ENCODE measurements at regions not wholly inside any gene's neighbourhood (a gene's known extent, or its start where the extent isn't known, plus 50 kb on each side); places are given as distances from the start of the nearest gene placed in this dataset.

- FAIRE-seq, result no peak
Measured at GRCh38 chr15:70469182-70469581, 294.2 kb downstream of the UACA start.

DNA sequence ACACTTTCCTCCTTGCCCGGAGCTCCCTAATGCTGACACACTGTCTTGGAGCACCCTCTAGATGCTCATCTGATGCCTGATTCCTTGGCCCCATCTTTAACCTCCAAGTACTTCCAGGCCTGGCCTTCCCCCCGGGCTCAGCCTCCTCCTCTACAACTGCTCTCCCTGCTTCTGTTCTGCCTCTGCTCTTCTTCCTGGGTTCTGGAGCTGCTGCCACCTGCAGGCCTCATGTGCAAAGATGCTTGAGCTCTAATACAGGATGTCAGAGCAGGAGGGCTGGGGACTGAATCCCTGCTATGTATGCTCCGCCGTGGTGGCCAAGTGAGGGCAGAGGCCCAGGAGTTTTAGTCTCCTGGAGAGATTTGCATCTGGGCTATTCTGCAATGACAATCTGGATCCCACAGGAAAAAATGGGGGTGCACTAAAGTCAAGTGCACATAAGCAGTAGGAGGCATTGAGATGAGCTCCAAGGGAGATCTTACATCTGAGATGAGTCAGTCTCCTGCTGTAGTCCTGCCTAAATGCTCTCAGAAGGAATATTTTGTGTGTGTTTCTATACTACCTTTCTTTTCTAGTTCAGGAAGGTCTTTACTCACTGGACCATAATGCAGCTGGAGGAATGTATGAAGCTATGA, 296.3 kb downstream of the UACA start:
- FAIRE-seq, result no peak

DNA sequence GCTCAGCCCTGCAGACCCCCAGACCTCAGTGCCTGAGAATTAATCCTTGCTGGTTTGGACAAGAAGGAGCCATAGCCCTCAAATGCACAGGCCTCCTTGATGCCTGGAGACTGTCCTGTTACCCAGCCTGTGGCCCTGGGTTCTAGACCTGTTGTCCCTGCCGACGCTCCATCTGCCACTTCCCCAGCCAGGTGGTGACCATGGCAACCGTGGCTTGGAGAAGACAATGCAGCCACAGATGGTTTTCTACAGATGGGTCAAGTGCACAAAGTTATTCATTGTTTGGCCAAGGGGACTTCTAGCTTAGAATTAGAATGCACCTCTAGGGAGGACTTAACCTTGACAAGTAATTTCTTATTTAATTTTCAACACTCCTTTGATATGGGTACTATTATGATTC, 297.1 kb downstream of the UACA start:
- no peak for FAIRE-seq

DNA sequence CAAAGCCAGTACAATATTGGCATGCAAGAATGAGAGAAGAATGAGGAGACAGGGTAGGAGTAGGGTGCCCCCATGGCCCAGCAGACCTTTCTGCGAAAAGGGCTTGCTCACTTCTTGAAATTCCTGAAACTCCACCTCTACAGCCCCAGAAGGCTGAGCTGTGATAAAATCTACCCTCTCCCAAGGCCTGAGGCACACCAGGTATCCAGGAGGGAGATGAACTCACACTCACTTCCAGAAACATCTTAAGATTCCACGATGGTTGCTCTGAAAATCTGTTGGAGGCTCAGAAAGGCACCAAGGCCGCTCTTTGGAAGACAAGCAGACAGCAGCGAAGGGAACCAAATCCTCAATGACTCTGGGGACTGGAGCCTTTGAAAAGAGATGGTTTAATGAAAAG, 297.5 kb downstream of the UACA start:
- FAIRE-seq, result no peak

DNA sequence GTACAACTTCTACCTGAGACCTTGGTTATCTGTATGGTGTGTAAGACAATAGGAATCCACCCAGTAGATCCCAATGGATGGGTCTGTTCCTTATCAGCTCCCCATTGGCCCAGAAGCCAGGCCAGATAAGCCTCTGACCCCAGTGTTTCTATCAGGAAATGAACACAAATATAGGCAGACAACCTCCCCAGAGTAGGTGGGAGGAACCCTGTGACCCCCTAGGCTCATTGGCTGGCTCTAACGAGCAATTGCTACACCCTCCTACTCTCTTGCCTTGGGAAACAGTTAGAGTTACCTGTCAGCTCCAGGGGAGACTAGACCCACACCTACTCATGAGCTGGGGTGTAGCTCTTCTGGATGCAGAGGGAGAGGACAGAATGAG, 299.9 kb downstream of the UACA start:
- no peak for FAIRE-seq

- FAIRE-seq, result no peak
Measured at GRCh38 chr15:70461992-70462391, 301.4 kb downstream of the UACA start.

GRCh38 chr15:70461017-70461416, 302.3 kb downstream of the UACA start:
- no peak for FAIRE-seq

DNA sequence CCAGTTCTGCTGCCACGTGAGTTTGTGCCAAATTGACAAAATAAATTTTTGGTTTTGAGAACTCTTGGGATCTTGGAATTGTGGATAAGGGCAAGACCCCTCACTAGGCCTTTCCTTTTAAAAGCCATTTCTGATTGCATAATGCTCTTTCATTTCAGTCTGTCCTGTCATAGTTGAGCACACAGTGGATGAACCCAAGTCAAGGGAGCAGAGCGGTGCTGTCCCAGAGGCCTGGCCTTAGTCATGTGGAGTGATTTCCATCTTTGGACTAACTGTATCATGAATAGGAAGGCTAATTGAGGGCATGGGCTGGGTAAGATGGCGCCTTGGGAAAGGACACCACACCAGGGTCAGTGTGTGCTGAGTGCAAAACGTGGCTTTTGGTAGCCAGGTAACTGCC, 304.0 kb downstream of the UACA start:
- FAIRE-seq, result no peak

DNA sequence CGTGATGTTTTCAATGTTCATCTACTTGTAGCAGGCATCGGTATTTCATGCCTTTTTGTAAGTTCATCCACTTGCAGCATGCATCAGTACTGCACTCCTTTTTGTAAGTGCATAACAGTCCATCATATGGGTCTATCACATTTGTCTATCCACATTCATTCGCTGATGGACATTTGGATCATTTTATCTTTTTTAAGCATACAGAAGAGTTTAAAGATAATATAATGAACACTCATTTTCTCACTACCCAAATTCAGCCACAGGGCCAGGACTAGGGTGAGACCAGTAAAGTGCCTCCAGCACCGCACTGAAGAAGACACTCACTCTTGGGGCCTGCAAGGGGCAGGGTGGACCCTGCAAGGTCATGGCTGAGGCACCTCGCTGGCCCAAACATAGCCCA, 309.6 kb downstream of the UACA start:
- FAIRE-seq, result no peak

DNA sequence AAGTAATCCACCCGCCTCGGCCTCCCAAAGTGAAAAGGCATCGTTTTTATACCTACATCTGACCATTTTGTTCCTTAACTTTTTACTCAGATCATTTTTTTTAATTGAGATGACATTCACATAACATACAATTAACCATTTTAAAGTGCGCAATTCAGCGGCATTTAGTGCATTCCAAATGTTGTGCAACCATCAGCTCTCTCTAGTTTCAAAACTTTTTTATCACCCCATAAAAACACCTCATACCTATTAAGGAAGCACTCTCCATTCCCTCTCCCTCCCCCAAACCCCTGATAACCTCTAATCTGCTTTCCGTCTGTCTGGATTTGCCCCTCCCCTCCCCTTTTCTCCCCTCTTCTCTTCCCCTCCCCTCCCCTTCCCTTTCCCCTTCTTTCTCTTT, 310.1 kb downstream of the UACA start:
- no peak for FAIRE-seq

- no peak for FAIRE-seq
Measured at GRCh38 chr15:70451821-70452653, 311.3 kb downstream of the UACA start.

- no peak for FAIRE-seq
Measured at GRCh38 chr15:70450142-70450443, 313.3 kb downstream of the UACA start.

DNA sequence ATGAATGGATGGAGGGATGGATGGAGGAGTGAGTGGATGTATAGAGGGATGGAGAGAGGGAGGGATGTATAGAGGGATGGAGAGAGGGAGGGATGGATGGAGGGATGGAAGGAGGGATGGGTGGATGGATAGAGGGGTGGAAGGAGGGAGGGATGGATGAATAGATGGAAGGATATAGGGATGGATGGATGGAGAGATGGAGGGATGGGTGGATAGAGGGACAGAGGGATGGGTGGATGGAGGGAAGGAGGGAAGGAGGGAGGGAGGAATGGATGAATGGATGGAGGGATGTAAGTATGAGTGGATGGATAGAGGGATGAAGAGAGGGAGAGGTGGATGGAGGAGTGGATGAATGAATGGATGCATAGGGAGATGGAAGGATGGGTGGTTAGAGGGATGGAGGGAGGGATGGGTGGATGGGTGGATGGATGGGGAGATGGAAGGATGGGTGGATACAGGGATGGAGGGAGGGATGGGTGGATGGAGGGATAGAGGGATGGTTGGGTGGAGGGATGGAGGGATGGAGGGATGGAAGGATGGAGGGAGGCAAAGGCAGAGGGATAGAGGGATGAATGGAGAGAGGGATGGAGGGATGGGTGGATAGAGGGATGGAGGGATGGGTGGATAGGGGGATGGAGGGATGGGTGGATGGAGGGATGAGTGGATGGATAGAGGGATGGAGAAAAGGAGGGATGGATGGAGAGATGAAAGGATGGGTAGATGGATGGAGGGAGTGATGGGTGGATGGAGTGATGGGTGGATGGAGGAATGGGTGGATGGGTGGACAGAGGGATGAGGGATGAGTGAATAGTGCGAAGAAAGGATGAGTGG, 313.8 kb downstream of the UACA start:
- FAIRE-seq, result no peak

DNA sequence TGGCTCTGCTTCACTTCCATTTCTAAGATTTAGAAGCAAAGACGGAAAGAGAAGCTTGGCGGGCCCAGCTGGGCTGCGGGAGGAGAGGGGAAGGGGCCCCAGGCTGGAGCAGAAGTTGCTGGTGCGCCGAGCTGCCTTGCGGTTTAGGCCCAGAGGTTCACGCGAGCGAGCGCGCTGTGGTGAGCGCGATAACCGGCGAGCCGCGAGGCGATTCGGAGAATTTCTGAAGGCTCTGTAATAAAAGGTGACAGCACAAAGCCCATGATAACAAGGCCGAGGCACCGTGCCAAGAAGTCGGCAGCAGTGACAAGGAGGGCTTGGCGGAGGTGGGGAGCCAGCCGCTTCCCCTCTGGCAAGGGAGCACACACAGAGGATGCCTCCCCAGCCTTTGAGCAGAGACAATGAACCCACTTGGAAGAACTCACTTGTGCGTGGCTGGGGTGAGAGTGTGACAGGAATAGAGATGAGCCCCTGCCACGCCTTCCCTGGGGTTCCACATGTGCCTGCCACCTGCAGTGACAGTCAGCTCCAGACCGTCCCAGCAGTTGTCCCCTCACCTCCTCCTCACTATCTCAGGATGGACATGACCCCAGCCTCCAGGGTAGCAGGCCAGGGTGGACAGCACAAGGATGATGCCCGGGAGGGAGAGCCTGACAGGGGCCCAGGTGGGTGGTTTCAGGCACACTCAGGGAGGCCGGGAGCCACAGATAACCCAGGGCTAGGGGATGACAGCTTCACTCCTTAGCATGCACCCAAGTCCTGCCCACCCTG, 315.2 kb downstream of the UACA start:
- no peak for FAIRE-seq

DNA sequence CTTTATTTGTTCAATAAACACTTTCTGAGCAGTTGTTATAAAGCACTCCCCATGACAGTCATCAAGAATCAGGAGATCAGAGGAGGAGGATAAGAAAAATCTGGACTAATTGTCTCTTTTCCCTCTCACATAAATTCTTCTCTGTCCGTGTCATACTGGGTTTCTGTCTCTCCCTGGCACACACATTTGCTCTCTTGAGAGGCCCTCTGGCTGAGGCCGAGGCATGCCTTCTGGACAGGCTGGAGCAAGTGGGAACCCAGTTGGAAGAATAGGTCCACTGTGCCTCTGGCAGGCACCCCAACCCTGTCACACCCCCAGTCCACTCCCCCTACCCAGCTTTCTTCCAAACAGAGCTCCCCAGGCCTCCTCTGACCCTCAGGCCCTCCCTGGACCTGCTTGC, 315.8 kb downstream of the UACA start:
- no peak for FAIRE-seq

DNA sequence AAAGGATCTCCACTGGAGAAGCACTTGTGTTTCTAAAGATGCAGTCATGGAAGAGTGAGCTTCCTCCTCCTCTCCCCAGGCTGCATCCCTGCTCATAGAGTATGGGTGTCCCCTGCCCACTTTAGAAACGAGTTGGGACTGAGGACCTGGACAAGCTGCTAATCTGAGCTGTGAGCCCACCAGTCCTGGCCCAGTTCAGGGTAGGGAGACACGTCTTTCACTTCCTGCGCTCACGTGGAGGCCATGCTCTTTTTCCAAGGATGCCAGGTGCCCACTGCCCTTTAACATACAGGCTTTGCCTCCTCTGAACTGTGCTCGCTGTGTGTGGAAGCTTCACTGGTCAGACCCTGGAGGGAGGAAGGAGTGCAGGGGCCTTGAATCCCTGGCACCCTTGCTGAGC, 316.3 kb downstream of the UACA start:
- no peak for FAIRE-seq

- FAIRE-seq, result no peak
Measured at GRCh38 chr15:70443486-70444273, 319.7 kb downstream of the UACA start.

GRCh38 chr15:70442616-70443321, 320.6 kb downstream of the UACA start:
- FAIRE-seq, result no peak

DNA sequence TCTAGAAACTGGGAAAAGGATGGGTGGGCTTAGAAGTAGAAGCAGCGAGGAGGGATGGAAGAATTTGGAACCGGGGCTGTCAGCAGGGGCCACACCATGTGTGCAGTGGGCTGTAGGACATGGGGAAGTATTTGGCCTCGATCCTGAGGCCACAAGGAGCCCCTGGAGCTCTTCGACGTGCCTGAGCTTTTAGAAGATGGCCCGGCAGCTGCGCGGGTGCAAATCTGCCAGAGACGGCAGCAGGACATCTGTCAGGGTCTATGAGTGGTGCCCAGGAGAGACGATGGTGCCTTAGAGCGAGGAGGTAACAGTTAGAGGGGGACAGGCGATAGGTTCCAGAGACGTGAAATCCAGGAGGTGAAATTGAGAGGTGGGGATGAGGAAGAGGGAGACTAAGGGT, 321.1 kb downstream of the UACA start:
- FAIRE-seq, result no peak

DNA sequence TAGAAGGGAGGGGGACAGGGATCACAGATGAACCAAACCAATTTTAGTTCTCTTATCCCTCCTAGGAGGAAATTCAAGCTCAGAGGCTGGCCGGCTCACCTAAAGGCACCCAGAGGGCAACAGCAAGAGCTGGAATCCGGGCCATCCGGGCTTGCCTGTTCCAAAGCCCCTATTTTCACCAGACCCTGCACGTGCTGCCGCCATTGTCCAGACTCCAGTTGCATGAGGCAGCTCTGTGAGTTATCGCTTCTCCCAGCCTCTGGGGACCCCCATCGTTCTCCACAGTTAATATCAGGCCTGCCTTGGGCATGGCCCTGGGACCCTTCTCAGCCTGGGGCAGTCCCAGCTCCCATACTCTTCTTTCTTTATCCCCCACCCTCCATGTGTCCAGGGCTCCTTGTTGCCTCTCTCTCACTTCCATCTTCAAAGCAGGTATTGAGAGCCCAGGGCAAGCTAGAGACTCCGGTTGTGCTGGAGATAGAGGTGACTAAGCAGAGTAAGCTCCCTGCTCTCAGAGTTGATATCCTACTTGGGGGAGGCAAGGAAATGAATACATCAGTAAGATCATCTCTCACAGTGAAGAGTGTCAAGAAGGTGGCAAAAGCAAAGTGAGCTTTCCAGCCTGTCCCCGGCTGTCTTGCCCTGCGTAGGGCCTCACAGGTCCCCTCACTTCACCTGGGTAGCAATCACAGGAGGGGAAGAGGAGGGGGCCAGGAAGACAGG, 322.8 kb downstream of the UACA start:
- FAIRE-seq, result no peak

DNA sequence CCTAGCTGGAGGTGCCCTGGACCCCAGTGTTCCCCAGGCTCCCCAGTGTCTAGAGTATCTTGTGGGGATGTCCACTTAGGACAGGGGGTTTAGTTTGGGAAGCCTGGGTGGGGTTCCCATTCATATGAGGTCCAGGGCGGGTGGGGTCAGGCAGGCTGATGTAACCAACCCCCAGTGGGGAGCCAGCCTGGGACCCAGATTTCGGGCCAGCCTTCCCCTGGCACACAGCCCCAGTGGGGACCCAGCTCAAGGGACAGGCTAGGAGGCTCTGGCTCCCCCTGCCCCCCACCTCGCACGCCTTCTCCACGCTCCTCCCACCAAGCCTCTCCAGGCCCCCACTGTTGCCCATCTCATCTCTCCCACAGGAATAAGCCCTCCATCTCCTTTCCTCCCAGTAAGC, 323.5 kb downstream of the UACA start:
- FAIRE-seq, result no peak
